CD4-positive, alpha-beta T cell treated with Interleukin-21 for 1 hour (primary cell): ENCODE measurements at regions not wholly inside any gene's neighbourhood (a gene's known extent, or its start where the extent isn't known, plus 50 kb on each side); places are given as distances from the start of the nearest gene placed in this dataset.

Experiments
- DNase-seq: peaks from one replicate; pipeline ENCODE4 v3.0.0-alpha.2; 2020

DNA sequence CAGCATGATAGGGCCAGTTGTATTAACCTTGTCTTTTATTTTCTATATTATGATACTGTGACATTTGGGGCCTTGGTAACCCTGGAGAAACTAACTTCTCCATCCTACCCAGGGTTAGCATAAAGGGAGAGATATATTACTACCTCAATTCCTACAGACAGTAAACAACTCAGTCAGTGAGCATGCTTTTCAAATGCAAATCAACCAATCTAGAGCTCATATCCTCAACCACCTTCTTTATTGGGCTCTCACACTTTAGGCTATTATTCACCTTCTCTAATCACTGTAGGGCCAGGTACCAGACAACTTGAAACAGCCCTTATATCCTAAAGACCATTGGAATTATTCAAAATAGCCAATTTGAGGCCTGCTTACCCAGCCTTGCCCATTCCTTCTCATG, 477.6 kb downstream of the PTPRC start:
- DNase-seq = no peak

DNA sequence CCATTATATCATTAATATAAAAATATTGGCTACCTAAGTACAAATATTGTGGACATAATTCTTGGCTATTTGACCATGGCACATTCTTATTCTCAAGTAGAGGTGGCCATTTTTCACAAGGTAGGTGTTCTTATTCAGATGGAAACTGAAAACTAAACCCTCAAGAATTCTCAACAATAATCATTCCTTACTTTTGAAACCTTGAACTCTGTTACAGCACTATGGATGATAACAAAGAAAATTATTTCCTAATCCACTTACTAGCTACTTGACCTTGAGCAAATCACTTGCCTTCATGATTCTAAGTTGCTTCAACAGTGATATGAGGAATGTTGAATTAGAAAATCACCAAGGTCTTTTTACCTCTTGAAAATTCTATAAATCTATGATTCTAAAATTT, 482.2 kb downstream of the PTPRC start:
- no peak for DNase-seq

DNA sequence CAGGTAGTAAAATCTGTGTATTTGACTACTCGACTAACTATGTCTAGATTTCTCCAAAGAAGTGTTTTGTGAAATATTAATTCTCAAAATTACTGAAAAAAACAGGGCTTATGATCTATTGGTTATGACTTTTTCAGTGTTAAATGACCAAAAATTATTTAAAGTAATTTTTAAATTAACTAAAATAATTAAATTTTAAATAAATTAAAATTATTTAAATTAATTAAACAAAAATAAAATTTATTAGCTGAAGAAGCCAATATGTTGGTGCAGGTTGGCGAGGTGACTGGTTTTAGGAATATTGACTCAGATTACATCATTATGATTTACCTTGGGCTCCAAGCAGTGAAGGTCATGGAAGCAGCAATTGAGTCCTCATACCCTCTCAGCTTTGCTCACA, 483.2 kb downstream of the PTPRC start:
- DNase-seq = no peak

DNA sequence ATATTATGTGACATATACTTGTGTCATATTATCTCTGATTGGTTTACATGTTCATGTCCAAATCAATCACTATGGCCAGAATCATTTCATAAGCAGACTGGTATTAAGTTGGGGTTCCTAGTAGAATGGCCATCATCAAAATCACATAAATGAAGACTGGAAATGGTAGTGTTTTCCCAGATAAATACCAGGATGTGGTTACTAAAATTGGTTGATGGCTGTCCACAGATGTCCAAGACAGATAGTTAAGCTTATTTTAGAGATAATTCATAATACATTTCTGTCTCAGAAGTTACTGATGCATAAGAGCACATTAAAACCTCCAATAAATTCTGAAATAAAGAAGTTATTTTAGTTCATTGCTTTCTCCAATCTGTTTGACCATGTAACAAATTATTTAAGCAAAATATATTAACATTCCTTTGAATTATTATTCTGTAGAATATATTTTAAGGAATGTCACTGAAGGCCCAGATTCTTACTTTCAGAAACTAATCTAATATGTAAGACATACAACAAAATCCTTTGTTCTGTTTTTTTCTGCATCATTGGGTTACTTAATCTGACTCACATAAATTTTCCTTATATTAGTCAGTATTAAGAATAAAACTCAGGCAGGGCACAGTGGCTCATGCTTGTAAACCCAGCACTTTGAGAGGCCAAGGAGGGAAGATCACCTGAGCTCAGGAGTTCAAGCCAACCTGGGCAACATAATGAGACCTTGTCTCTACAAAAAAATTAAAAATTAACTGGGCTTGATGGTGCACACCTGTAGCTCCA, 483.9 kb downstream of the PTPRC start:
- no peak for DNase-seq

DNA sequence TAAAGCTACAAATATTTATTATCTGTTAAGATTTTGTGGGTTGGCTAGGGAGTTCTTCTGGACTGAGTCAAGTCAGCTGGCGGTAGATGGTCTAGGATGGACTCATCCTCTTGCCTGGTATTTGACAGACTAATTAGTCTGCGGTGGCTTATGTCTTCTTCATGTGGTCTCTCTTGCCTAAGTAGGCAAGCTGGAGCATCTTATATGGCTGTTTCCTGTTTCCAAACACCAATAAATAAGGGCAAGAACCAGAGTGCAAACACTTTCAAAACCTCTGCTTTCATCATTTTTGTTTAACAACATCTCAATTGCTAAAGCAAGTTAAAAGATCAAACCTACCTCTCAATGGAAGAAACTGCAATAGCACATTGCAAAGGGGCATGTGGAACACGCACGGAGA, 484.8 kb downstream of the PTPRC start:
- no peak for DNase-seq

DNA sequence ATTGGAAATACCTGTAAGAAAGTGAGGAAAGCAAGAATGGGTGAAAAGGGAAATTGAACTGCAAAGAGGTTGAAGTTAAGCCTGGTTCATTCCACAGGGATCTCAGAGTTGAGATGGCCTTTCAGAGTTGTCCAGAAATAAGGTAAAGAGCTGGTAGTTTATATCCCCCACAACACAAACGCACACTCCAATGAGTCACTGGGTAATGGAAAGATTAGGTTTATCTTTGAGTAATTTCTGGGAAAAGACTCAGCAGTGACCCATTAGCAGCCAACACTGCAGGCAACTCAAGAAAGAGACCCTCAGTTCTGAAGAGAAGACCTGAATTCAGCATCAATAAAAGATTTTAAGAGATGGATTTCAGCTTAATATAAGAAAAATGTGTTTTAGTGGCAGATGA, 485.5 kb downstream of the PTPRC start:
- no peak for DNase-seq

DNA sequence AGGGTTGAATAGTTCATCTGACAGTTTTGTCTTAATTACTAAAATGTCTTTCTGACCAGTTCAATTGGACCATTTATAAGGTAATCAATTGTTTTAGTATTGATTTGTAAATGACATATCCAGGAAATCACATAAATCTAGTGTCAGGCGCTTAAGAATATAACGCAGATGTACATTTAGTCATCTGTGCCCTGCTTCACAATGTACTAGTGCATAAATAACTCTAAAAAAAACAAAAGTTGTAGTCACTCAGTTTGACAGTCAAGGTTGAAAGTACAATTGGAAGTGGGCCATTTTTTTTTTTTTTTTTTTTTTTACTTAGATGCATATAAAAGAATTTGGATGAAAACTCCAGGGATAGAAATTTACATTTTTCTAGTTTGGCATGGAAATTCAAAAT, 490.4 kb downstream of the PTPRC start:
- DNase-seq = no peak

DNA sequence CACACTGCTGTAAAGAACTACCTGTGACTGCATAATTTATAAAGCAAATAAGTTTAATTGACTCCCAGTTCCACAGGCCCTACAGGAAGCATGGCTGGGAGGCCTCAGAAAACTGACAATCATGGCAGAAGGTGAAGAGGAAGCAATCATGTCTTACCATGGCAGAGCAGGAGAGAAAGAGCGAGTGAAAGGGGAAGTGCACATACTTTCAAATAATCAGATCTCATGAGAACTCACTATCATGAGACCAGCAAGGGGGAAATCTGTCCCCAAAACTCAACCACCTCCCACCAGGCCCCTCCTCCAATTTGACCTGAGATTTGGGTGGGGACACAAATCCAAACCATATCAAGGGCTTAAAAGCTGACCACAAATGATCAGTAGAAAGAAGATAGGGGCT, 493.2 kb downstream of the PTPRC start:
- no peak for DNase-seq

DNA sequence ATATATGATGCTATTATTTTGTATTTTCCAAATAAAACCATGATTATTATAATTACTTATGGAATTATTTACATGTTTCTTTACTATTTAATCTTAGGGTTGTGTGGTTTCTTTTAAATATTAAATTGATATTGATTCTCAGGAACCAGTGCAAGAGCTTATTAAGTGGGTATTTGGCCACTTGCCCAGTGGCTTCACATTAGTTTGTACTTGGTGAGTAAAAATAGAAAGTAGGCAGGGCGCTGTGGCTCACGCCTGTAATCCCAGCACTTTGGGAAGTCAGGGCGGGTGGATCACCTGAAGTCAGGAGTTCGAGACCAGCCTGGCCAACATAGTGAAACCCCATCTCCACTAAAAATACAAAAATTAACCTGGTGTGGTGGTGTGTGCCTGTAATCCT, 497.1 kb downstream of the PTPRC start:
- DNase-seq = no peak

DNA sequence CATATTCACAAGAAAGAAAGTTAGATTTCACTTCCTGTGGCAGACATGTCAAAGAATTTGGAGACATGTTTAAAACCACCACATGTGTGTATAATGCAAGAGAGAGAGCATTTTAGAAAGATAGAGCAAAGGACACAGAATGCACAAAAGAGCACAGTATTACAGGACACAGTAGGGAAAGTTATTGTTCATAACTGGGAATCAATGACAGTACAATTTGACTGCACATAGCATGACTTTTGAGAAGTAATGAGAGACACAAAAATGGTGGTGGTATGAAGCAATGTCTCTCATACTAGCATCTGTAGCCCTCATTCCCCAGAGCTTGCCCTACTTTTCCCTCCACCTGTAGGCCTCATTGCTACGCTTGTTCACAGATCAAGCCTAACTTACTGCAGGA, 499.2 kb downstream of the PTPRC start:
- DNase-seq = no peak

DNA sequence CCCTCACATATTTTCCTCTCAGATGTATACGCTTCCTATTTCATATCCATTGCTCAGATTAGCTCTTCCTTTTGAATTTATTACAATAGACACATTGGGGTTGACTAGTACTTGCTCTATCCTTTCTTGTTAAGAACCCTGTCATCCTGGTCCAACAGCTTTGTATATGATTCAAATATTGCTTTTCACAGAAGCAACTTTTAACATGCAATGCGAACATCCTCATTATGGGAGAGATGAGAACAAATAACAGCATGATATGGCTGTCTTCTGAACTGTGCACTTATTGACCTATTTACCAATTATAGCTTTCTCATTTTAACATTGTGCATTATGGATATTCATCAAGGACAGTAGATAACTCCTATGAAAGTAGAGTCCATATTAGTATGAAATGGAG, 510.8 kb downstream of the PTPRC start:
- DNase-seq = no peak

DNA sequence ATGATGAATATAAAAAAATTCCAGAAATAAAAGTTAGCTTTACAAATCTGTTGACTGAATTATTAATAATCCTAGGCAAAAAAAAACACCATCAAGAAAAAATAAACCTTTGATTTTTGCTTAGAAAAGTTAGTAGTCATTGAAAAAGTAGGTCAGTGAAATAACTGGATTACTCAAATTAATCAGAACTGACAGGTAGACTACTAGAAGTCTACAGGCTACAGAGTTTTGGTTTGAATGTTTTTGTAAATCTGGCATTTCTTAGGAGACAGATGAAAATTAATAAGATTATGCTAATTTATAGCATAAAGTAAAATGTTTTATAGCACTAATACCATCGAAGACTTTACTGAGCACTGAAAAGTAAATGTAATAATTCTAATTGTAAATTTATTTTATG, 511.9 kb downstream of the PTPRC start:
- DNase-seq = no peak

DNA sequence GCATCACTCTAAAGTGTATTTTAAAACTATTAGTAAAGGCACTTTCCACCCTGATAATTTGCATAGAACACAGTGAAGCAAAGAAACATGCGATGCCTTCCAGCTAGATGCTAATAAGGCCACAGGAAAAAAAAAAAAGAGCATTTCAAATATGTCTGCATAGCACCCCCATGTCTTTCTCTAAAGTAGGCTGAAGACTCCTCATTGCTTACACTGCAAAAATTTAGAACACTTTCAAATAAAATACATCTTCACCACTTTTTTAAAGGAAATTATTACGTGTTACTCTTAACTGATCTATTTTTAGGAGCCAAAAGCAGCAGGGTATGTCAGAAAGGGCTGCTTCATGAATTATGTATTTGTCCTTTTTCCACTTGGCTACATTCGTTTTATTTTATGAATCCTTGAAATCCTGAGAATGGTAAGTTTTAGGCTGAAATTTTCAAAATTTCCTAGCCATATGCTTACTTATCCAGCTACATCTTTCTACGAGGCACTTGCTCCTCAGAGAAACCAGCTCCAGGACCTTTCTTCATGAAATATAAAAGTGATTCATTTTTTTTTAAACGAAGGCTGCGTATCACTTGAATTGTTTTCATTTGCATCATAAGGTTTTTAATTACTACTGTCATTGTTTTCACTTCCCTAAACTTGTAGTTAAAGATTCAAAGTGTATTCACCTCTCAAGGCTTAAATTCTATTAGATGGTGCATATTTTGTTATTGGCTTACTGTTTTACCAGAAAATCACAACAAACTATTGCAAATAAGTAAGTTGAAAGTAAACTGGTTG, 513.0 kb downstream of the PTPRC start:
- DNase-seq = no peak

DNA sequence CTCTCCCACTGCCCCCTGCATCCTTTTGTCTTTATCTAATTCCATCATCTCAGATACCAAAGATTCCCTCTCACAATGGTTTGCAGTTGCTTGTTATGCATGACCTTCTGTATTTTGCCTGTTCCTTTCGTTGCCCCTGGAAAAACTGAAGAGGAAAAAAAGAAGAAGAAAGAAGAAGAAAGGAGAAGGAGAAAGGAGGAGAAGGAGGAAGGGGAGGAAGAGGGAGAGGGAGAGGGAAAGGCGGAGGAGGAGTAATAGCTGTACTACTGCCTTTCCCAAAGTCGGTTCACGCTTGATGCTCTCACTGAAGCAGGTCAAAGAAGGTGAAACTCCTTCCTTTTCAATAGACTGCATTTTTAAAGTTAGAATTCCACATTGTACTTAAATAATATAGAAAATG, 513.8 kb downstream of the PTPRC start:
- no peak for DNase-seq

DNA sequence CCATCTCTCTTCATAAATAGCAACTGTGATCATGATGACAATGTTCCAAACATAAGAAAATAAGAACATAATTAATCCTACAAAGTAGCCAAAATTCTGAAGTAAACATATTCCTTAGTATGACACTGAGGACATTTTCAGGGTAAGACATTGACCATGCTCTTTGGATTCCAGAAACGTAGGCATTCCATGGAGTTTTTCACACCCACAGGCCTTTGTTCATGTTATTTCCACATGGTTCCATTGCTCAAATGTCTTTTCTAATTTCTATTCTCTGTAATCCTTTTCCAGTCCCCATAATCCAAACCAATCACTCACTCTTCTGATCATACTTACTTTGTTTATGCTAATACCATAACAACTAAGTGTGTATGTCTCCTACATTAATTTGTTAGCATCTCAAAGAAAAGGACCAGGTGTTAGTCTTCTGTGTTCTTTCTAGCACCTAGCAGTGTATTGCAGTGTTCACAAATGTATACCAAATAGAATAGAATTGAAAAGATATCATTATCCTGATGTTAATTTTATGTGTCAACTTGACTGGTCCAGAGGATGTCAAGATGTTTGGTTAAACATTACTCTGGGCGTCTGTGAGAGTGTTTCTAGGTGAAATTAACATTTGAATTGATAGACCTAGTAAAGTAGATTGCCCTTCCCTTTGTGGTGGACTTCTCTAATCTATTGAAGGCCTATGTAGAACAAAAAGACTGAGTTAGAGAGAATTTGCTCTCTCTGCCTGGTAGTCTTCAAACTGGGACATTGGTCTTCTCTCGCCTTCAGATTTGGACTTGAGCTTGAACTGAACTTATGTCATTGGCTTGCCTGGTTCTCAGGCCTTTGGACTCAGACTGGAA, 516.6 kb downstream of the PTPRC start:
- no peak for DNase-seq

DNA sequence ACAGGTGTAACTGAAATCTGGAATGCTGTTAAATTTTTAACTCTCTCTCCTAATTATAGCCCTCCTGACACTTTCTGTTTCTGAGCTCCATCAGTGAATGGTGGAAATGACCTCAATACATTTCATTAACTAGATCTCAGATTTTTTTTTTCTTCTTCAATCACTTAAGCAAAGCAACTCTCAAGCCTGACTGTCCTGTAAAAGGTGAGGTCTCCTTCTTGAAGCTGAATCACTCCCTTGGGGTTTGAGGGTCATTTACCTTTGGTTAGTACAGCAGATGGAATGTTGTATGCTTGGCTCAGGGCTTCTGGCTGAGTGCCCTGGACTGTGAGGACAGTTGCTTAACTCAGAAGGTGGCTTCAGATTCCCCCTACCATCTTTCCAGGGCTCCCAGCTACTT, 518.7 kb downstream of the PTPRC start:
- no peak for DNase-seq

DNA sequence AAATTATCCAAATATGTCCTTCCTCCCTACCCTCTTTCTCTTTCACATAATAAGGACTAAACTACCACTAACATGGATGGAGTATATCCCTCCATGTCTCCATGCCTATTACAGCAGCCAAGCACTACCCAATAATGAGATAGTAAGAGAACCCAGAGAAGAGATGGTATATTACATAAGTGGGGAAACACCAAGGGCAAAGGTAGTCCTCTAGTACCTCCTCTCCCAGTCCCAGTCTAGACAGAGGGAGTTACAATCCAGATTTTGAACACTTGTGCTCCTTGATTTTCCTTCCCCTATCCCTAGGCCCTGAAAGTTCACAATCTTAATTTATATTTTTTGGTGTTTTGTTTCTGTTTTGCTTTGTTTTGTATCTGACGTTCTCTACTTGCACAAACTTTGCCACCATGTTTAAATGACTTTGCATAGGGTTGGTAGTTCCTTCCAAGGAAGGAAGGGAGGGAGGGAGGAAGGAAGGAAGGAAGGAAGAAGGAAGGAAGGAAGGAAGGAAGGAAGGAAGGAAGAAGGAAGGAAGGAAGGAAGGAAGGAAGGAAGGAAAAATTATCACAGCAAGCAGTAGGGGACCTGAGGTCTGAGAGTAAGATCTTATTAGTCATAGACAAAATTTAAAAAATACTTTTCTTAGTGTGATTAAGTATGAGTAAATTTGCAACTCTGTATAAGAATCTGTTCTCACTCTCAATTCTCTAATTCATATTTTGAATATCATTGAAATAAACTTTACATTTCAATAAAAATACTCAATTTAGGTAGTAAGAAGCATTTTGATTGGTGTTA, 521.9 kb downstream of the PTPRC start:
- no peak for DNase-seq

DNA sequence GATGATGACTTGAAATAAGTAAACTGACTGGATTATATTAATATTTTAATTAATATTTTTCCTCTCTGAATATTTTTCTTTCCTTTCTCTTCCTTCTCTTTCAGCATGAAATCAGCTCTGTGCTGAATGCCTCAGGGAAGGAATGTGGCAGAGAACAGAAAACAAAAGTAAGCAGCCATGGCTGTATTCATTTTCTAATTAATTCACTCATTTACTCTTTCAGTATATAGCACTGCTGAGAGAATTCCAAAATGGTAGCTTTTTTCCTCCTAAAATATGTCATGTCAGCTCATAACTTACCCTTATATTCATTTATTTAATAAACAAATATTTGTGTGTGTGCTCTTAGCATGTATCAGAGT, 522.5 kb downstream of the PTPRC start:
- DNase-seq = no peak

DNA sequence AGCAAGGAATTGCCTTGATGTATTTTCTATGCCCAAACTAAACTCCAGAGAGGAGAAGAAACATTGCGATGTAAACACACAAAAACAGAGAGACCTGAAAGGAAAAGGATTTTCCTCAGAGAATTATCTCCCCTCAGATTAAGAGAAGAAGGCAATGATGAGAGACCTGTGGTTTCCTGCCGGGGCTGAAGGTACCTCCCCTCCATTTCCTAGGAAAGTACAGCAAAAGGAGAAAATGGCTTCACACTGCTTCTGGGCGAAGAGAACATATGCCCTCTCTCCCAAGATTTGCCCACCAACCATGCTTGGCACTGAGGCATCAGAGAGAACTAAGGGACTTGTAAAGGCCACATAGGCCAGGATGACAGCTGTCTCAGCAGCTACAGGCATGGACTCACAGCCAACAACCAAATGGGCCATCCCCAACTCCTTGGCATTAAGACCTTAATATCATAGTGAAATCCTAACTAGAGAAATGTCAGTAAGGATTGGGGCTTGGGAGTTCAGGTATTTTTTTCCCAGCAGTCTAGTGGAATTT, 523.0 kb downstream of the PTPRC start:
- no peak for DNase-seq

DNA sequence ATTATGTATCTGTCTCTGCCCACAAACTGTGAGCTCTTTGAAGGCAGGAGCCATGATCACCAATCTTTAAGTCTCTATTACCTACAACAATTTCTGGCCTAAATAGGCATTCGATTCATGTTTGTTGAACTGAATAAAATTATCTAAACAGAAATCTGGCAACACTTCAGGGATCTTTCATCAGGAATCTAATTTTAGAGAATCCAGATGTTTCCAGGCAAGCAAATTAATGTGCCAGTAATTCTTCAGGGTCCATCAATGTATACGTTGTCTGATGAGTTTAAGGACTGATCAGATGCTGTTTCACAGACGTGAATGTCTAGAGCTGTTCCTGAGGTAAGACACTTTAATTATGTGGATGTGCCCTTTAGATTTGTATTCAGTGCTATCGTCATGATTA, 524.4 kb downstream of the PTPRC start:
- no peak for DNase-seq

DNA sequence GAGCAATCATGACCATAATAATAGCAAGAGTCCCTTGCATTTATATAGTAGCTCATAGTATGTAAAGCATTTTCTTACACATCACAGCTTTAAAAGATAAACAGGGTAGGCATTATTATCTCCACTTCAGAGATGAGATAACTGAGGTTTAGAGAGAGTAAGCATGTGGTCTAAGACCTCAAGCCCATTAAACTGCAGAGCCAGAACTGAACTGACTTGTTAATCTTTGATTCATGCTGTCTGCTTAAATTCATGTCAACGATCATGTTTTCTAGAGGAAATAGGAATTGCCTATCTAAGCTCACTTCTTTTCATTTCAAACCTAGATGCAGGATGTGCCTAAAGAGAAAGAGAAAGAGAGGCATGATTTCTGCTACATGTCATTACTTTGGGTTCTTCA, 524.8 kb downstream of the PTPRC start:
- no peak for DNase-seq

DNA sequence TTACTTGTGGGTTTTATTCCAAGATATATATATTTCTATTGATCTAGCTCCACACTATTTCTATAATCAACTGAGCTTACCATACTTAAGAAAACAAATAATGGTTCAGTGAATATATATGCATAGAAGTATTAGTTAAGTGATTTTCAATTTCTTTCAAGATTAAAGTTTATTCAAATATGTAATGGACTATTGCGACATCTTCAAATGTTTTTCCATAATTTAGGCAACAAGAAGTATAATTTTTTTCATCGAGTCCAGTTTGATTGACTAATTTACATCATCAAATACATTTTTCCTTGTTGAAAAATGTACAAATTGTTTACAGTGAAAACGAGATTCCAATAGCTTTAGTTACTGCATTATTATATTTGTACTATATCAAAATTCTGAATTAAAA, 528.6 kb downstream of the PTPRC start:
- DNase-seq = no peak
